ENCODE measurements at regions not wholly inside any gene's neighbourhood (a gene's known extent, or its start where the extent isn't known, plus 50 kb on each side); places are given as distances from the start of the nearest gene placed in this dataset.

DNA sequence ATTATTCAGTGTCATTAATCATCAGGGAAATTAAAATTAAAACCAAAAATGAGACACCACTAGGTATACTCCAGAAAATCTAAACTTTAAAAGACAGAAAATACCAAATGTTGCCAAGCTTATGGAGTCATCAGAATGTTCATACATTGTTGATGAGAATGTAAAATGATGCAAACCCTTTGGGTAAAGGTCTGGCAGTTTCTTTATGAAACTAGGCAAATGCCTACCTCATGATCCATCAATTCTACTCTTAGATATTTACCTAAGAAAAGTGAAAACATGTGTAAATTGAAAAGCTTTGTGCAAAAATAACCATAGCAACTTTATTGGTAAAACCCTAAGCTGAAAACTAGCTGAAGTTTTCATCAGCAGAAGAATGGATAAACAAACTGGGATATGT lies 329.5 kb upstream of the MEOX2 start:
- TF ChIP-seq, protein P1, sequence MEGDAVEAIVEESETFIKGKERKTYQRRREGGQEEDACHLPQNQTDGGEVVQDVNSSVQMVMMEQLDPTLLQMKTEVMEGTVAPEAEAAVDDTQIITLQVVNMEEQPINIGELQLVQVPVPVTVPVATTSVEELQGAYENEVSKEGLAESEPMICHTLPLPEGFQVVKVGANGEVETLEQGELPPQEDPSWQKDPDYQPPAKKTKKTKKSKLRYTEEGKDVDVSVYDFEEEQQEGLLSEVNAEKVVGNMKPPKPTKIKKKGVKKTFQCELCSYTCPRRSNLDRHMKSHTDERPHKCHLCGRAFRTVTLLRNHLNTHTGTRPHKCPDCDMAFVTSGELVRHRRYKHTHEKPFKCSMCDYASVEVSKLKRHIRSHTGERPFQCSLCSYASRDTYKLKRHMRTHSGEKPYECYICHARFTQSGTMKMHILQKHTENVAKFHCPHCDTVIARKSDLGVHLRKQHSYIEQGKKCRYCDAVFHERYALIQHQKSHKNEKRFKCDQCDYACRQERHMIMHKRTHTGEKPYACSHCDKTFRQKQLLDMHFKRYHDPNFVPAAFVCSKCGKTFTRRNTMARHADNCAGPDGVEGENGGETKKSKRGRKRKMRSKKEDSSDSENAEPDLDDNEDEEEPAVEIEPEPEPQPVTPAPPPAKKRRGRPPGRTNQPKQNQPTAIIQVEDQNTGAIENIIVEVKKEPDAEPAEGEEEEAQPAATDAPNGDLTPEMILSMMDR (IDR thresholded peaks at IDR 0.05), result no peak
- no peak for TF ChIP-seq POLR2AphosphoS5 (IDR thresholded peaks at IDR 0.05; ENCODE audit: insufficient read depth in 1 of 2, low read depth in 1 of 2)

All from vagina (tissue), 2 donors.